Panc1 (cell line): ENCODE measurements at regions not wholly inside any gene's neighbourhood (a gene's known extent, or its start where the extent isn't known, plus 50 kb on each side); places are given as distances from the start of the nearest gene placed in this dataset.

ENCODE experiments used
- CTCF ChIP-seq: fragments of 450-650 bp; IDR thresholded peaks from 2 replicates; pipeline ENCODE4 v1.5.1; 2017; ENCODE audit warnings: mild to moderate bottlenecking
- REST ChIP-seq, 2 experiments: IDR thresholded peaks; 2 replicates each; pipeline ENCODE4 v1.6.1; 2011 to 2012; ENCODE audit warnings: low read depth in 2 of 2, control low read depth in 1 of 2, low read length in 1 of 2, mild to moderate bottlenecking in 1 of 2, moderate library complexity in 1 of 2; ENCODE audit not compliant: insufficient read depth in 1 of 2

DNA sequence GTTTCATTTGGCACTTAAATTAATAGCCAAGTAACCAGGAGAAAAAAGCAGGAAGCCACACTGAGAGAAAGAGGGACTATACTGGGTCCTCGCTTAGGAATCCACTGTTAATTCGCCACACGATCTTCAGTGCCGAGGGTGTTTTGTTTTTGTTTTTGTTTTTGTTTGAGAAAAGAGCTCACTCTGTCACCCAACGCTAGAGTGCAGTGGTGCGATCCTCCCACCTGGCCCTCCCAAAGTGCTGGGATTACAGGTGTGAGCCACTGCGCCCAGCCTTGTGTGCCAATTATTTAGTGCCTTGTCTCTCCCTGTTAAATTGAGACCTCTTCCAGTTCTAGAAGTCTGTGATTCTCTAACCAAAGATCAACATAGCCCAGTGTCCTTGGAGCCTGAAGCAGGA lies 53.8 kb upstream of the TPM1 start:
- no peak for TF ChIP-seq CTCF
- no peak for TF ChIP-seq REST (IDR thresholded peaks at IDR 0.05; ENCODE audit: insufficient read depth in 1 of 2, low read depth in 2 of 2, low read length in 1 of 2)
